K562 (cell line): ENCODE measurements at regions not wholly inside any gene's neighbourhood (a gene's known extent, or its start where the extent isn't known, plus 50 kb on each side); places are given as distances from the start of the nearest gene placed in this dataset.

ENCODE experiments used
- ATAC-seq: fragments of 200-7000 bp; cut with Tn5 transposase; 3 replicates; pipeline ENCODE4 v1.9.1; 2020; ENCODE audit warnings: moderate library complexity
- BruUV-seq: library from RNA; stranded (reverse); fragments of 400-500 nt; replicated peaks from 2 replicates; lab custom pipeline; 2021; lab: Mats Ljungman, UMichigan
- CTCF ChIA-PET: fragments of 300-600 bp; formaldehyde crosslinking; extraction: SDS; loops from one replicate; lab custom pipeline; 2021; ENCODE audit warnings: low intra/inter-chr PET ratio; lab: Yijun Ruan, JAX
- POLR2A ChIA-PET: fragments of 300-600, 350-650 bp; sonication (Branson Sonifier 250); formaldehyde crosslinking; extraction: SDS; loops from one replicate; lab custom pipeline; 2021; ENCODE audit warnings: antibody characterized with exemption, inconsistent platforms; lab: Yijun Ruan, JAX
- DNase-seq, 4 experiments: peaks; one replicate each; pipeline versions ENCODE4 v3.0.0 to v3.0.0-alpha.2; 2011 to 2018; ENCODE audit warnings: low spot score in 3 of 4, mixed read lengths in 3 of 4; ENCODE audit errors: extremely low read depth in 1 of 4
- FAIRE-seq: peaks from 2 replicates; lab custom pipeline; 2011; peaks lifted over from hg19 to GRCh38; lab: Jason Lieb, UNC
- H2AFZ ChIP-seq: 2 replicates; pipeline ENCODE4 v1.6.0; 2011; ENCODE audit warnings: low read depth, low read length, control low read depth, inconsistent platforms
- H3K27ac ChIP-seq: fragments of 200-600 bp; 3 replicates; pipeline ENCODE4 v1.8.0; 2011; ENCODE audit warnings: low read depth, mild to moderate bottlenecking, control low read depth, inconsistent platforms, low read length, moderate library complexity, mixed read lengths; ENCODE audit errors: extremely low read depth
- H3K27me3 ChIP-seq, 2 experiments: fragments of 300-600 bp in 1 of 2; 2 replicates in 1 of 2; 3 replicates in 1 of 2; pipeline versions ENCODE4 v1.6.0 to v1.8.0; 2011; ENCODE audit warnings: inconsistent platforms in 2 of 2, low read length in 2 of 2, mild to moderate bottlenecking in 1 of 2, mixed read lengths in 1 of 2, moderate library complexity in 1 of 2; ENCODE audit not compliant: control insufficient read depth in 2 of 2, insufficient read depth in 2 of 2
- H3K36me3 ChIP-seq: fragments of 300-600 bp; 3 replicates; pipeline ENCODE4 v1.8.0; 2011; ENCODE audit warnings: mild to moderate bottlenecking, low read length, inconsistent platforms; ENCODE audit not compliant: control insufficient read depth, insufficient read depth
- H3K4me1 ChIP-seq, 2 experiments: fragments of 200-600 bp in 1 of 2; replicated peaks in 1 of 2; 2 replicates in 1 of 2; 3 replicates in 1 of 2; pipeline versions ENCODE4 v1.5.1 to v1.8.0; 2011; ENCODE audit warnings: inconsistent platforms in 2 of 2, low read length in 2 of 2, mild to moderate bottlenecking in 1 of 2, mixed read lengths in 1 of 2, moderate library complexity in 1 of 2; ENCODE audit not compliant: control insufficient read depth in 2 of 2, insufficient read depth in 2 of 2
- H3K4me2 ChIP-seq: 2 replicates; pipeline ENCODE4 v1.6.1; 2011; ENCODE audit warnings: low read length, control low read depth, inconsistent platforms, mixed read lengths; ENCODE audit not compliant: insufficient read depth
- H3K4me3 ChIP-seq: fragments of 200-600 bp; sonication (generic), shearing (Covaris generic); 2 replicates; pipeline ENCODE4 v1.5.1; 2016; ENCODE audit warnings: control low read depth, inconsistent platforms
- H3K79me2 ChIP-seq: fragments of 200-600 bp; 3 replicates; pipeline ENCODE4 v1.8.0; 2011; ENCODE audit warnings: low read length, inconsistent platforms; ENCODE audit not compliant: control insufficient read depth, insufficient read depth
- H3K9ac ChIP-seq, 2 experiments: 2 replicates each; pipeline versions ENCODE4 v1.6.0 to v1.6.1; 2011; ENCODE audit warnings: low read depth in 2 of 2, low read length in 2 of 2, control low read depth in 1 of 2, inconsistent platforms in 1 of 2, mild to moderate bottlenecking in 1 of 2, mixed read lengths in 1 of 2; ENCODE audit not compliant: insufficient read depth in 1 of 2
- H3K9me1 ChIP-seq: one replicate; pipeline ENCODE4 v1.6.0; 2011; ENCODE audit warnings: inconsistent platforms, mild to moderate bottlenecking, low read length, moderate library complexity; ENCODE audit not compliant: control insufficient read depth, insufficient read depth
- H3K9me3 ChIP-seq: replicated peaks from 2 replicates; pipeline ENCODE4 v1.5.1; 2011; ENCODE audit warnings: low read depth, low read length, inconsistent platforms; ENCODE audit not compliant: control insufficient read depth, insufficient read depth
- H4K20me1 ChIP-seq: replicated peaks from 2 replicates; pipeline ENCODE4 v1.6.1; 2011; ENCODE audit warnings: low read length, inconsistent platforms, mixed read lengths; ENCODE audit not compliant: control insufficient read depth, insufficient read depth
- BCOR ChIP-seq: fragments of 450-650 bp; IDR thresholded peaks from 2 replicates; pipeline ENCODE4 v1.6.1; 2016
- CBX1 ChIP-seq: sonication (generic); IDR thresholded peaks from 2 replicates; pipeline ENCODE4 v1.6.1; 2016; ENCODE audit warnings: antibody characterized with exemption, low read depth, mild to moderate bottlenecking
- E2F5 ChIP-seq: sonication (generic); formaldehyde crosslinking; IDR thresholded peaks from 2 replicates; pipeline ENCODE4 v1.8.0; 2022; ENCODE audit warnings: mild to moderate bottlenecking, missing genetic modification reagents
- EWSR1 ChIP-seq: fragments of 450-650 bp; IDR thresholded peaks from 2 replicates; pipeline ENCODE4 v1.6.1; 2018; ENCODE audit warnings: borderline replicate concordance, mild to moderate bottlenecking, low read depth, moderate library complexity; ENCODE audit not compliant: partially characterized antibody
- GATAD2B ChIP-seq: fragments of 450-650 bp; IDR thresholded peaks from 2 replicates; pipeline ENCODE4 v1.6.1; 2017; ENCODE audit warnings: mild to moderate bottlenecking, borderline replicate concordance
- IRF2 ChIP-seq: sonication (generic); formaldehyde crosslinking; IDR thresholded peaks from 2 replicates; pipeline ENCODE4 v1.8.1; 2022; ENCODE audit warnings: mild to moderate bottlenecking, missing genetic modification reagents
- KDM1A ChIP-seq, 2 experiments: fragments of 450-650 bp; IDR thresholded peaks; 2 replicates each; pipeline ENCODE4 v1.6.1; 2016; ENCODE audit warnings: mild to moderate bottlenecking in 2 of 2
- KLF10 ChIP-seq: fragments of 250-450 bp; sonication (Bioruptor Pico); IDR thresholded peaks from 2 replicates; pipeline ENCODE4 v1.6.1; 2021; ENCODE audit warnings: matching md5 sums
- NBN ChIP-seq: fragments of 450-650 bp; IDR thresholded peaks from 2 replicates; pipeline ENCODE4 v1.6.1; 2016; ENCODE audit warnings: low read depth, mild to moderate bottlenecking
- POU5F1 ChIP-seq: fragments of 150-350 bp; IDR thresholded peaks from 2 replicates; pipeline ENCODE4 v1.6.1; 2014; ENCODE audit warnings: borderline replicate concordance, low read length, low read depth, mild to moderate bottlenecking; ENCODE audit not compliant: partially characterized antibody
- PURB ChIP-seq: sonication (generic); formaldehyde crosslinking; IDR thresholded peaks from 2 replicates; pipeline ENCODE4 v1.9.0; 2021; ENCODE audit warnings: low read depth, mild to moderate bottlenecking, missing genetic modification reagents
- TBL1XR1 ChIP-seq, 2 experiments: IDR thresholded peaks; 2 replicates each; pipeline ENCODE4 v1.6.1; 2012; ENCODE audit warnings: improper control_type of control experiment in 2 of 2, low read length in 2 of 2, mild to moderate bottlenecking in 1 of 2
- ZFP36 ChIP-seq: fragments of 150-350 bp; IDR thresholded peaks from 2 replicates; pipeline ENCODE4 v1.6.1; 2018; ENCODE audit warnings: low read length, low read depth; ENCODE audit not compliant: partially characterized antibody
- ZNF174 ChIP-seq: fragments of 250-450 bp; sonication (Bioruptor Pico); IDR thresholded peaks from 2 replicates; pipeline ENCODE4 v1.4.0; 2020; ENCODE audit warnings: mild to moderate bottlenecking
- ZNF197 ChIP-seq: fragments of 200-800 bp; sonication (Bioruptor generic); IDR thresholded peaks from 2 replicates; pipeline ENCODE4 v1.6.1; 2016; ENCODE audit warnings: low read depth, missing genetic modification characterization, missing compliant biosample characterization
- ZNF316 ChIP-seq: fragments of 450-650 bp; IDR thresholded peaks from 2 replicates; pipeline ENCODE4 v1.6.1; 2016
- ZNF398 ChIP-seq: fragments of 250-450 bp; sonication (Bioruptor Pico); IDR thresholded peaks from 2 replicates; pipeline ENCODE4 v1.8.0; 2021; ENCODE audit warnings: moderate library complexity, mild to moderate bottlenecking, inconsistent platforms
- ZNF512 ChIP-seq: IDR thresholded peaks from 2 replicates; pipeline ENCODE4 v1.6.1; 2016; ENCODE audit warnings: missing genetic modification characterization, missing compliant biosample characterization
- WGBS: fragments of 100-300 bp; shearing (Covaris generic); methylation state at CpG from one replicate; pipeline ENCODE4 v1.1.6; 2016; ENCODE audit warnings: low coverage, mixed read lengths; ENCODE audit not compliant: insufficient coverage; ENCODE audit errors: missing lambda C conversion rate; 5-methylcytosine and 5-hydroxymethylcytosine counted together
- in situ Hi-C: fragments of 300-500 bp; cut with MboI; formaldehyde crosslinking; loops from 4 replicates; pipeline ENCODE4 v1.15.0; 2018; ENCODE audit warnings: inconsistent platforms, mixed read lengths
- intact Hi-C: fragments of 100-400 bp; cut with micrococcal nuclease; formaldehyde crosslinking; loops from 2 replicates; pipeline ENCODE4 v1.14.2; 2022

- Histone ChIP-seq H3K4me3 (no peak overlapping the region), H3K4me2 (no peak overlapping the region), H3K79me2 (no peaks in the 10 kb centered on the region), H3K9ac (no peak overlapping the region), H2AFZ (no peak overlapping the region), H4K20me1 (no peaks in the 10 kb centered on the region), H3K9me1 (no peaks in the 10 kb centered on the region), H3K9me3 (no peaks in the 10 kb centered on the region; the same call in 1 of the 2 replicates), H3K4me1 (no peaks in the 10 kb centered on the region), H3K36me3 (no peaks in the 10 kb centered on the region), H3K27me3 (no peaks in the 10 kb centered on the region), H3K27ac (no peak overlapping the region)
- in situ Hi-C loops (no loop called here), intact Hi-C loops (no loop called here)
- TF ChIP-seq GATAD2B (no peak), TBL1XR1 (IDR thresholded peaks at IDR 0.05; ENCODE audit: low read length in 2 of 2) (no peak), ZNF398 (CRISPR knock-in tag) (no peak), ZNF316 (no peak), NBN (no peak), POU5F1 (no peak), ZFP36 (no peak), IRF2 (CRISPR knock-in tag) (no peak), PURB (CRISPR knock-in tag) (no peak), KDM1A (IDR thresholded peaks at IDR 0.05) (no peak), ZNF197 (CRISPR knock-in tag) (no peak), ZNF512 (tag) (no peak), CBX1 (no peak), E2F5 (CRISPR knock-in tag) (no peak), KLF10 (CRISPR knock-in tag) (no peak), EWSR1 (no peak), ZNF174 (CRISPR knock-in tag) (no peak), BCOR (no peak)
- ATAC-seq: no peak
- CTCF ChIA-PET: no interaction called here
- FAIRE-seq: no peak
- POLR2A ChIA-PET: no interaction called here
- DNase-seq: no peak
- 0% methylated on average over 1 of the region's 1 CpG for WGBS
- BruUV-seq: no TSS peak
These were observed 457.1 kb downstream of the DTWD2 start for GRCh38 chr5:118531276-118531675.
